ENCODE measurements at regions not wholly inside any gene's neighbourhood (a gene's known extent, or its start where the extent isn't known, plus 50 kb on each side); places are given as distances from the start of the nearest gene placed in this dataset.

DNA sequence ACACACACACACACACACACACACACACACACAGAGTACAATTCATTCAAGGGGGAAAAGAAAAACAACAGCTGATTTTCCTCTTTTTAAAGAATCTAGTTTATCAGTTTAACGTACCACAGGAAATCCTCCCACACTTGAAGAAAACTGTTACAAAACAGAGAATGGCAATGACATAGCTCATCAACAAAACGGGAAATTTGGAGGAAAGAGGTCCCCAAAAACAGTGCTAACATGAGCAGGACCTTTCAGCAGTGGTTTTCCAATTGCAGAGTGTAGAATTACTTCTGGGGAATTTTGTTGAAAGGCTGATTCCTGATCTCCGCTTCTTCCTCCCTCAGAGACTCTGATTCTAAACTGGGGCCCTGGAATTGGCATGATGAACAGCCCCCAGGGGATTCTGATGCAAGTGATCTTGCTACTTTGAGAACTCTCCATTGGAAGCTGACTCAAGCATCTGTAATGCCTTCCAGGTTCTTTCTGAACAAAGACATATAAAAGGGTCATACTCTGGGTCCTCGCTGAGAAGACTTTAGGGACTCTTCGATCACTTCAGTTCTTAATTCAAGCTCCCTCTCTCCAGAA is 442.6 kb upstream of the PROK2 start:
- WGBS, 2 experiments (ENCODE audit: extremely low coverage in 2 of 2, insufficient read length in 1 of 2) = no CpG with 5 or more reads among the region's 5 CpGs
- Histone ChIP-seq H3K9ac (ENCODE audit: low read depth, low read length) (no peak overlapping the region), H3K4me2 (ENCODE audit: low read depth, low read length) (no peak overlapping the region), H3K23ac (ENCODE audit: low read depth, low read length) (no peak overlapping the region), H3K4me3 (ENCODE audit: insufficient read depth, low read depth, low read length) (no peak overlapping the region), H4K8ac (ENCODE audit: low read depth in 2 of 2, low read length in 2 of 2) (no peak overlapping the region), H3K4me1 (ENCODE audit: control insufficient read depth, insufficient read depth, low read length) (no peaks in the 10 kb centered on the region; the same call in 1 of the 2 replicates), H3K4ac (ENCODE audit: low read depth, low read length) (no peak overlapping the region), H3K27me3 (ENCODE audit: control insufficient read depth, insufficient read depth, low read length) (peaks cover 40% of the 10 kb centered on the region), H4K91ac (ENCODE audit: insufficient read depth, low read depth, low read length) (no peak overlapping the region), H3K14ac (replicated peaks; ENCODE audit: low read depth, low read length) (no peak overlapping the region), H3K56ac (ENCODE audit: extremely low read depth, insufficient read depth, low read length) (no peak overlapping the region), H4K20me1 (ENCODE audit: insufficient read depth, low read length) (no peaks in the 10 kb centered on the region), H3K18ac (ENCODE audit: low read depth, low read length) (no peak overlapping the region), H3K79me1 (ENCODE audit: low read depth in 1 of 2, low read length in 2 of 2) (no peaks in the 10 kb centered on the region), H2BK120ac (ENCODE audit: low read depth, low read length) (no peak overlapping the region), H3K27ac (ENCODE audit: insufficient read depth, low read length) (no peak overlapping the region), H2AK5ac (ENCODE audit: low read depth, low read length) (no peak overlapping the region), H2BK20ac (ENCODE audit: low read depth, low read length) (no peak overlapping the region), H2BK15ac (ENCODE audit: low read depth, low read length) (no peak overlapping the region), H3K9me1 (ENCODE audit: insufficient read depth, low read length) (no peaks in the 10 kb centered on the region), H2AK9ac (replicated peaks; ENCODE audit: low read depth, low read length, poor library complexity) (no peak overlapping the region), H4K5ac (ENCODE audit: low read depth, low read length) (no peak overlapping the region), H3K9me3 (ENCODE audit: control insufficient read depth, insufficient read depth, low read length) (0 out of 2 replicates have a peak, but pooled peaks cover 2% of the 10 kb centered on the region), H2BK5ac (ENCODE audit: low read depth, low read length, poor library complexity, severe bottlenecking) (no peak overlapping the region), H2AFZ (replicated peaks; ENCODE audit: low read length, poor library complexity) (no peak overlapping the region), H3K36me3 (ENCODE audit: control insufficient read depth, insufficient read depth, low read length) (no peaks in the 10 kb centered on the region)
- ATAC-seq (ENCODE audit: low read depth) (no peak), DNase-seq (no peak)
- in situ Hi-C loops (cut with MboI; ENCODE audit: low sequenced_read_pairs) = no loop called here
- BruUV-seq (replicated peaks) = no TSS peak
- intact Hi-C loops (cut with micrococcal nuclease) = no loop called here
- TF ChIP-seq MAFK (IDR thresholded peaks at IDR 0.05; ENCODE audit: low read depth, low read length) = no peak
- TF ChIP-seq RFX5 (IDR thresholded peaks at IDR 0.05; ENCODE audit: low read depth, low read length) = no peak
- no peak for TF ChIP-seq MXI1 (IDR thresholded peaks at IDR 0.05; ENCODE audit: borderline replicate concordance, low read depth, low read length)
- TF ChIP-seq, protein P1, sequence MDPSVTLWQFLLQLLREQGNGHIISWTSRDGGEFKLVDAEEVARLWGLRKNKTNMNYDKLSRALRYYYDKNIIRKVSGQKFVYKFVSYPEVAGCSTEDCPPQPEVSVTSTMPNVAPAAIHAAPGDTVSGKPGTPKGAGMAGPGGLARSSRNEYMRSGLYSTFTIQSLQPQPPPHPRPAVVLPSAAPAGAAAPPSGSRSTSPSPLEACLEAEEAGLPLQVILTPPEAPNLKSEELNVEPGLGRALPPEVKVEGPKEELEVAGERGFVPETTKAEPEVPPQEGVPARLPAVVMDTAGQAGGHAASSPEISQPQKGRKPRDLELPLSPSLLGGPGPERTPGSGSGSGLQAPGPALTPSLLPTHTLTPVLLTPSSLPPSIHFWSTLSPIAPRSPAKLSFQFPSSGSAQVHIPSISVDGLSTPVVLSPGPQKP (IDR thresholded peaks at IDR 0.05; ENCODE audit: borderline replicate concordance, low read depth, low read length) = no peak
- TF ChIP-seq RCOR1 (IDR thresholded peaks at IDR 0.05; ENCODE audit: insufficient replicate concordance, low read length) = no peak
- no peak for TF ChIP-seq SMC3 (IDR thresholded peaks at IDR 0.05; ENCODE audit: low read depth, low read length)
- TF ChIP-seq, protein P2, sequence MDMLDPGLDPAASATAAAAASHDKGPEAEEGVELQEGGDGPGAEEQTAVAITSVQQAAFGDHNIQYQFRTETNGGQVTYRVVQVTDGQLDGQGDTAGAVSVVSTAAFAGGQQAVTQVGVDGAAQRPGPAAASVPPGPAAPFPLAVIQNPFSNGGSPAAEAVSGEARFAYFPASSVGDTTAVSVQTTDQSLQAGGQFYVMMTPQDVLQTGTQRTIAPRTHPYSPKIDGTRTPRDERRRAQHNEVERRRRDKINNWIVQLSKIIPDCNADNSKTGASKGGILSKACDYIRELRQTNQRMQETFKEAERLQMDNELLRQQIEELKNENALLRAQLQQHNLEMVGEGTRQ (IDR thresholded peaks at IDR 0.05; ENCODE audit: low read depth, low read length) = no peak
- TF ChIP-seq, protein P3, sequence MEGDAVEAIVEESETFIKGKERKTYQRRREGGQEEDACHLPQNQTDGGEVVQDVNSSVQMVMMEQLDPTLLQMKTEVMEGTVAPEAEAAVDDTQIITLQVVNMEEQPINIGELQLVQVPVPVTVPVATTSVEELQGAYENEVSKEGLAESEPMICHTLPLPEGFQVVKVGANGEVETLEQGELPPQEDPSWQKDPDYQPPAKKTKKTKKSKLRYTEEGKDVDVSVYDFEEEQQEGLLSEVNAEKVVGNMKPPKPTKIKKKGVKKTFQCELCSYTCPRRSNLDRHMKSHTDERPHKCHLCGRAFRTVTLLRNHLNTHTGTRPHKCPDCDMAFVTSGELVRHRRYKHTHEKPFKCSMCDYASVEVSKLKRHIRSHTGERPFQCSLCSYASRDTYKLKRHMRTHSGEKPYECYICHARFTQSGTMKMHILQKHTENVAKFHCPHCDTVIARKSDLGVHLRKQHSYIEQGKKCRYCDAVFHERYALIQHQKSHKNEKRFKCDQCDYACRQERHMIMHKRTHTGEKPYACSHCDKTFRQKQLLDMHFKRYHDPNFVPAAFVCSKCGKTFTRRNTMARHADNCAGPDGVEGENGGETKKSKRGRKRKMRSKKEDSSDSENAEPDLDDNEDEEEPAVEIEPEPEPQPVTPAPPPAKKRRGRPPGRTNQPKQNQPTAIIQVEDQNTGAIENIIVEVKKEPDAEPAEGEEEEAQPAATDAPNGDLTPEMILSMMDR (conservative IDR thresholded peaks at IDR 0.05; ENCODE audit: low read depth, low read length) = no peak
- no peak for TF ChIP-seq POLR2A (IDR thresholded peaks at IDR 0.05; ENCODE audit: low read depth, low read length)
- no peak for TF ChIP-seq FOS (IDR thresholded peaks at IDR 0.05; ENCODE audit: low read depth, low read length)
- TF ChIP-seq RAD21 (IDR thresholded peaks at IDR 0.05; ENCODE audit: low read length) = no peak
- TF ChIP-seq MAZ (IDR thresholded peaks at IDR 0.05; ENCODE audit: borderline replicate concordance, low read depth, low read length) = no peak
- dilution Hi-C loops (cut with HindIII; ENCODE audit: low sequenced_read_pairs, unreplicated experiment) = no loop called here
- ChIA-PET POLR2A (ENCODE audit: unreplicated experiment) (no interaction called here), CTCF (interaction anchor here (0.7 kb wide), 1 partner anchor 20 kb away, joined by 3 read pairs; no protein-coding TSS in a partner anchor)

Data from IMR-90 (cell line).